ENCODE measurements at regions not wholly inside any gene's neighbourhood (a gene's known extent, or its start where the extent isn't known, plus 50 kb on each side); places are given as distances from the start of the nearest gene placed in this dataset.

DNA sequence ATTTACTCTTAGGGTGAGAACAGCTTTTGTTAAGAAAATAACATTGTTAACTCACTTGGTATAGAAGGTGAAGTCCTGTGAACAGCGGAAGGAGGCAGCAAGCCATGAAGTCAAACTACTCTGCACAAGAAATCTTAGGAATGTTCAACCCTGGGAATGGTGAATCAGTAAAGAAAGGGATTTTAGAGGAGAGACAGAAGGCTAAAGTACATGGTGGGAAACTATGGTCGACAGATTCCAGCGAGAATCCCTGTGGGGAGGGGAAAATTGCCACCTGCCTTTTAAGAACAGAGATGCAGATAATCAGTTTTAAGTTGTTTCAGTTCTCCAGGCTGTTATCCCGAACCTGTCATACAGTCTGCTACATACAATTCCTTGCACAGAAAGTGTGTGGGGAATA is 63.2 kb upstream of the PTPRR start:
- Histone ChIP-seq H3K79me2 (ENCODE audit: control insufficient read depth, low read length) (no peaks in the 10 kb centered on the region), H3K4me3 (ENCODE audit: low read length) (no peak overlapping the region), H3K27me3 (ENCODE audit: control insufficient read depth, low read length) (no peaks in the 10 kb centered on the region), H3K27ac (ENCODE audit: low read depth, low read length) (no peak overlapping the region), H3K9me2 (replicated peaks; ENCODE audit: control insufficient read depth, low read length) (no peaks in the 10 kb centered on the region), H3F3A (ENCODE audit: control insufficient read depth, insufficient read depth) (no peaks in the 10 kb centered on the region), H4K20me1 (ENCODE audit: control insufficient read depth, insufficient read depth, low read depth, low read length) (no peaks in the 10 kb centered on the region), H3K4me1 (ENCODE audit: control insufficient read depth, low read length) (no peaks in the 10 kb centered on the region), H3K36me3 (ENCODE audit: control insufficient read depth, low read length) (no peaks in the 10 kb centered on the region), H3K9me3 (ENCODE audit: control insufficient read depth, insufficient read depth, low read length) (no peaks in the 10 kb centered on the region), H3K4me2 (ENCODE audit: low read length) (no peak overlapping the region)
- TF ChIP-seq, protein P1, sequence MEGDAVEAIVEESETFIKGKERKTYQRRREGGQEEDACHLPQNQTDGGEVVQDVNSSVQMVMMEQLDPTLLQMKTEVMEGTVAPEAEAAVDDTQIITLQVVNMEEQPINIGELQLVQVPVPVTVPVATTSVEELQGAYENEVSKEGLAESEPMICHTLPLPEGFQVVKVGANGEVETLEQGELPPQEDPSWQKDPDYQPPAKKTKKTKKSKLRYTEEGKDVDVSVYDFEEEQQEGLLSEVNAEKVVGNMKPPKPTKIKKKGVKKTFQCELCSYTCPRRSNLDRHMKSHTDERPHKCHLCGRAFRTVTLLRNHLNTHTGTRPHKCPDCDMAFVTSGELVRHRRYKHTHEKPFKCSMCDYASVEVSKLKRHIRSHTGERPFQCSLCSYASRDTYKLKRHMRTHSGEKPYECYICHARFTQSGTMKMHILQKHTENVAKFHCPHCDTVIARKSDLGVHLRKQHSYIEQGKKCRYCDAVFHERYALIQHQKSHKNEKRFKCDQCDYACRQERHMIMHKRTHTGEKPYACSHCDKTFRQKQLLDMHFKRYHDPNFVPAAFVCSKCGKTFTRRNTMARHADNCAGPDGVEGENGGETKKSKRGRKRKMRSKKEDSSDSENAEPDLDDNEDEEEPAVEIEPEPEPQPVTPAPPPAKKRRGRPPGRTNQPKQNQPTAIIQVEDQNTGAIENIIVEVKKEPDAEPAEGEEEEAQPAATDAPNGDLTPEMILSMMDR (IDR thresholded peaks at IDR 0.05; ENCODE audit: low read depth, low read length, poor library complexity, severe bottlenecking) = no peak

DNA sequence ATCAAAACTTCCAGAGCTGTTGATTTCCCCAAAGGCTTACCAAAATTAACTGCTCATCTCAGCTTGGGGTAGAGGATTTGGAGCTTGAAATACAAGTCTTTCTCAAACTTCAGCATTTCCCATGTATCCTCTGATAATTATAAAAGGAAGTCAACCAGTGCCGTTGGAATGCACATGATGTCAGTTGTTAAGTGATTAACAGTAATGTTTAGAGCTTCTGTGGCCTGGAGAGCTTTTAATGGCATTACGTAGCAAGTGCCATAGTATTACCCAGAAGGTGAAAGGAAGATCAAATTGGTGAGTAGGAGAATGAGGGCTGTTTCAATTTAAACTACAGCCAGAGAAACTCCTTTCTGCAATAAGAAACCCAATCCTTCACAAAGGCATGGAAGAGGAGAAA is 62.5 kb upstream of the PTPRR start:
- Histone ChIP-seq H3K4me2 (ENCODE audit: low read length) (no peak overlapping the region), H3K36me3 (ENCODE audit: control insufficient read depth, low read length) (no peaks in the 10 kb centered on the region), H3K9me2 (replicated peaks; ENCODE audit: control insufficient read depth, low read length) (no peaks in the 10 kb centered on the region), H3K27ac (ENCODE audit: low read depth, low read length) (no peak overlapping the region), H3K79me2 (ENCODE audit: control insufficient read depth, low read length) (no peaks in the 10 kb centered on the region), H3K27me3 (ENCODE audit: control insufficient read depth, low read length) (no peaks in the 10 kb centered on the region), H3F3A (ENCODE audit: control insufficient read depth, insufficient read depth) (no peaks in the 10 kb centered on the region), H3K4me1 (ENCODE audit: control insufficient read depth, low read length) (no peaks in the 10 kb centered on the region), H4K20me1 (ENCODE audit: control insufficient read depth, insufficient read depth, low read depth, low read length) (no peaks in the 10 kb centered on the region), H3K4me3 (ENCODE audit: low read length) (no peak overlapping the region), H3K9me3 (ENCODE audit: control insufficient read depth, insufficient read depth, low read length) (no peaks in the 10 kb centered on the region)
- TF ChIP-seq EZH2phosphoT487 (IDR thresholded peaks at IDR 0.05; ENCODE audit: borderline replicate concordance, low read length) = no peak
- TF ChIP-seq, protein P1 (IDR thresholded peaks at IDR 0.05; ENCODE audit: low read depth, low read length, poor library complexity, severe bottlenecking) = no peak

DNA sequence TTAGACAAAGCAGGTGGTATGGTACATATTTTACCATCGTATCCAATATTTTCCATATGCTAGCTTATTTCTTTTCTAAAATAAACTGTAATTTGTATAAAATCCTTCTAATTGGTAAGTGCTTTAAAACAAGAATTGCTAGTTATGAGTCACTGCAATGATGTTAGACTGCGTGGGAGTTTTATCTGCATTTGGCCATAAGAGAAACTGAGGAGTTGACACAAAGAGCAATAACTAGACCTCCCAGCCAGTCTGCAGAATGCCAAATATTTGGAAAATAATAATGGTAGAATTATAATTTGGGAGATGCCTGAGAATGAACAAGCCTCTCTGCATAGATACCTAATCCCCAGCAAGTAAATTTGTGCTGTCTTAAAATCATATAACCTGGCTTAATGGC is 61.7 kb upstream of the PTPRR start:
- Histone ChIP-seq H3F3A (ENCODE audit: control insufficient read depth, insufficient read depth) (no peaks in the 10 kb centered on the region), H3K27ac (ENCODE audit: low read depth, low read length) (no peak overlapping the region), H3K4me3 (ENCODE audit: low read length) (no peak overlapping the region), H3K4me2 (ENCODE audit: low read length) (no peak overlapping the region), H3K36me3 (ENCODE audit: control insufficient read depth, low read length) (no peaks in the 10 kb centered on the region), H4K20me1 (ENCODE audit: control insufficient read depth, insufficient read depth, low read depth, low read length) (no peaks in the 10 kb centered on the region), H3K79me2 (ENCODE audit: control insufficient read depth, low read length) (no peaks in the 10 kb centered on the region), H3K27me3 (ENCODE audit: control insufficient read depth, low read length) (no peaks in the 10 kb centered on the region), H3K9me2 (replicated peaks; ENCODE audit: control insufficient read depth, low read length) (no peaks in the 10 kb centered on the region), H3K4me1 (ENCODE audit: control insufficient read depth, low read length) (no peaks in the 10 kb centered on the region), H3K9me3 (ENCODE audit: control insufficient read depth, insufficient read depth, low read length) (no peaks in the 10 kb centered on the region)
- no peak for TF ChIP-seq EZH2phosphoT487 (IDR thresholded peaks at IDR 0.05; ENCODE audit: borderline replicate concordance, low read length)
- TF ChIP-seq, protein P1 (IDR thresholded peaks at IDR 0.05; ENCODE audit: low read depth, low read length, poor library complexity, severe bottlenecking) = no peak

Measured in DOHH2 (cell line).